HCT116 (cell line): ENCODE measurements at regions not wholly inside any gene's neighbourhood (a gene's known extent, or its start where the extent isn't known, plus 50 kb on each side); places are given as distances from the start of the nearest gene placed in this dataset.
"Not testable (repeated sequence)": the region's sequence is repeated elsewhere in the genome, so short reads cannot be mapped to it uniquely, and the experiment has no call there.

Experiments
- CTCF ChIP-seq, 3 experiments: fragments of 200-600 bp in 1 of 3; sonication (generic) in 1 of 3; IDR thresholded peaks in 2 of 3; conservative IDR thresholded peaks in 1 of 3; 2 replicates each; pipeline ENCODE4 v1.5.1; 2012 to 2017; ENCODE audit warnings: low read depth in 2 of 3, low read length in 2 of 3, antibody characterized with exemption in 1 of 3, borderline replicate concordance in 1 of 3, control low read depth in 1 of 3, mild to moderate bottlenecking in 1 of 3, mixed read lengths in 1 of 3, mixed run types in 1 of 3, moderate library complexity in 1 of 3; ENCODE audit not compliant: insufficient read depth in 1 of 3
- JUND ChIP-seq: IDR thresholded peaks from 2 replicates; pipeline ENCODE4 v1.6.1; 2012
- MAX ChIP-seq: IDR thresholded peaks from 2 replicates; pipeline ENCODE4 v1.6.1; 2012
- POLR2A ChIP-seq: IDR thresholded peaks from 2 replicates; pipeline ENCODE4 v1.7.0; 2011; ENCODE audit warnings: borderline replicate concordance; ENCODE audit not compliant: insufficient read depth, insufficient read length; ENCODE audit errors: extremely low read depth
- POLR2AphosphoS5 ChIP-seq: IDR thresholded peaks from 2 replicates; pipeline ENCODE4 v1.6.1; 2011; ENCODE audit warnings: mild to moderate bottlenecking, low read depth, low read length, moderate library complexity
- RAD21 ChIP-seq: IDR thresholded peaks from 2 replicates; pipeline ENCODE4 v1.6.1; 2012; ENCODE audit warnings: low read depth, mild to moderate bottlenecking
- REST ChIP-seq: IDR thresholded peaks from 2 replicates; pipeline ENCODE4 v1.6.1; 2012; ENCODE audit warnings: low read depth
- SP1 ChIP-seq: IDR thresholded peaks from 2 replicates; pipeline ENCODE4 v1.6.1; 2012; ENCODE audit warnings: low read depth
- YY1 ChIP-seq: IDR thresholded peaks from 2 replicates; pipeline ENCODE4 v1.6.1; 2011; ENCODE audit warnings: low read length, low read depth, moderate library complexity, mild to moderate bottlenecking; ENCODE audit not compliant: insufficient replicate concordance; ENCODE audit errors: extremely low read depth

- not testable (repeated sequence) for TF ChIP-seq POLR2AphosphoS5; CTCF (IDR thresholded peaks at IDR 0.05 in 2 of 3, conservative IDR thresholded peaks at IDR 0.05 in 1 of 3; ENCODE audit: borderline replicate concordance in 1 of 3, insufficient read depth in 1 of 3, low read depth in 2 of 3, low read length in 2 of 3); SP1; YY1; POLR2A; RAD21; JUND; MAX; REST
These were observed 109.9 kb upstream of the SRSF6 start for GRCh38 chr20:43347839-43348238.
